Naive thymus-derived CD4-positive, alpha-beta T cell (primary cell): ENCODE measurements at regions not wholly inside any gene's neighbourhood (a gene's known extent, or its start where the extent isn't known, plus 50 kb on each side); places are given as distances from the start of the nearest gene placed in this dataset.
"Not testable (repeated sequence)": the region's sequence is repeated elsewhere in the genome, so short reads cannot be mapped to it uniquely, and the experiment has no call there.

Experiments
- ATAC-seq: fragments of 150-1000 bp; cut with Tn5 transposase; 2 replicates; pipeline ENCODE4 v1.10.0; 2021; ENCODE audit warnings: mild to moderate bottlenecking, moderate library complexity
- CTCF ChIA-PET: fragments of 350-600 bp; sonication (Branson Sonifier 250); formaldehyde crosslinking; loops from one replicate; lab custom pipeline; 2021; ENCODE audit warnings: antibody characterized with exemption; lab: Charles Lee
- POLR2A ChIA-PET: fragments of 350-600 bp; sonication (Branson Sonifier 250); formaldehyde crosslinking; loops from one replicate; lab custom pipeline; 2021; ENCODE audit warnings: antibody characterized with exemption, inconsistent platforms; lab: Charles Lee
- DNase-seq, 9 donors: peaks; one replicate each; pipeline versions ENCODE4 v3.0.0 to v3.0.0-alpha.2; 2020 to 2022; ENCODE audit warnings: mixed read lengths in 1 of 9
- H3K27ac ChIP-seq: one replicate; pipeline ENCODE4 v1.7.0; 2013; ENCODE audit warnings: mild to moderate bottlenecking, low read depth, low read length, moderate library complexity
- H3K27me3 ChIP-seq, 2 donors: one replicate each; pipeline ENCODE4 v1.7.0; 2013; ENCODE audit warnings: low read length in 2 of 2, mild to moderate bottlenecking in 2 of 2, moderate library complexity in 2 of 2; ENCODE audit not compliant: control insufficient read depth in 2 of 2, insufficient read depth in 2 of 2
- H3K36me3 ChIP-seq, 3 experiments: 1 replicate in 2 of 3; 2 replicates in 1 of 3; pipeline ENCODE4 v1.7.0; 2013; ENCODE audit warnings: low read length in 3 of 3, mild to moderate bottlenecking in 3 of 3, moderate library complexity in 1 of 3; ENCODE audit not compliant: insufficient read depth in 3 of 3, control insufficient read depth in 2 of 3
- H3K4me1 ChIP-seq, 2 donors: one replicate each; pipeline ENCODE4 v1.7.0; 2013; ENCODE audit warnings: low read length in 2 of 2, mild to moderate bottlenecking in 2 of 2, moderate library complexity in 1 of 2; ENCODE audit not compliant: control insufficient read depth in 2 of 2, insufficient read depth in 2 of 2
- H3K4me3 ChIP-seq: 2 replicates; pipeline ENCODE4 v1.7.0; 2013; ENCODE audit warnings: mild to moderate bottlenecking, low read length
- H3K9me3 ChIP-seq, 3 experiments: 1 replicate in 2 of 3; 2 replicates in 1 of 3; pipeline ENCODE4 v1.7.0; 2013; ENCODE audit warnings: low read length in 3 of 3; ENCODE audit not compliant: control insufficient read depth in 2 of 3
- H3K27ac Mint-ChIP-seq, 9 donors: one replicate each; pipeline ENCODE4 v1.8.0; 2020 to 2022; ENCODE audit warnings: mixed read lengths in 9 of 9, mild to moderate bottlenecking in 8 of 9, moderate library complexity in 5 of 9, inconsistent platforms in 2 of 9
- H3K27me3 Mint-ChIP-seq, 5 donors: one replicate each; pipeline ENCODE4 v1.8.0; 2021 to 2022; ENCODE audit warnings: mixed read lengths in 5 of 5, mild to moderate bottlenecking in 1 of 5
- H3K36me3 Mint-ChIP-seq, 5 donors: one replicate each; pipeline ENCODE4 v1.8.0; 2020 to 2022; ENCODE audit warnings: mixed read lengths in 5 of 5, mild to moderate bottlenecking in 3 of 5, inconsistent platforms in 1 of 5
- H3K4me1 Mint-ChIP-seq, 7 donors: one replicate each; pipeline ENCODE4 v1.8.0; 2020 to 2022; ENCODE audit warnings: mixed read lengths in 7 of 7, mild to moderate bottlenecking in 3 of 7, inconsistent platforms in 1 of 7
- H3K4me3 Mint-ChIP-seq, 10 donors: one replicate each; pipeline ENCODE4 v1.8.0; 2020 to 2022; ENCODE audit warnings: mild to moderate bottlenecking in 10 of 10, mixed read lengths in 10 of 10, moderate library complexity in 6 of 10, inconsistent platforms in 2 of 10
- H3K9me3 Mint-ChIP-seq, 11 donors: one replicate each; pipeline ENCODE4 v1.8.0; 2020 to 2022; ENCODE audit warnings: mixed read lengths in 11 of 11, mild to moderate bottlenecking in 4 of 11, inconsistent platforms in 1 of 11, moderate library complexity in 1 of 11
- intact Hi-C, 2 donors: fragments of 100-400 bp; cut with micrococcal nuclease; formaldehyde crosslinking; loops; one replicate each; pipeline ENCODE4 v1.15.1; 2023

- Mint-ChIP-seq H3K27ac (peak overlapping the region in 8 of 9 donors; percentile 85 to 98 (median 97)), H3K4me3 (peak overlapping the region in 9 of 10 donors; percentile 26 to 90 (median 74)), H3K36me3 (peaks cover 10 to 38% (median 28%) of the 10 kb centered on the region in 5 donors), H3K4me1 (peaks cover 59 to 98% (median 96%) of the 10 kb centered on the region in 7 donors), H3K9me3 (peaks cover 0 to 27% (median 14%) of the 10 kb centered on the region in 11 donors), H3K27me3 (peaks cover 0 to 9% (median 0%) of the 10 kb centered on the region in 5 donors)
- no peak for ATAC-seq
- POLR2A ChIA-PET, result interaction anchor here (0.6 to 9.8 kb wide), 9 partner anchors 7 to 481 kb away, joined by 3 to 115 read pairs (median 4); no protein-coding TSS in a partner anchor
- no peaks in the 10 kb centered on the region for H3K36me3 ChIP-seq
- peak overlapping the region; percentile 17 for H3K4me3 ChIP-seq
- intact Hi-C loops, result no loop called here
- peaks cover 78 to 88% of the 10 kb centered on the region in 2 donors for H3K4me1 ChIP-seq
- CTCF ChIA-PET, result interaction anchor here (0.7 to 1.2 kb wide), 2 partner anchors 40 to 496 kb away, joined by 3 read pairs; no protein-coding TSS in a partner anchor
- DNase-seq, result peak in 1 of 9 donors; percentile 42
- H3K9me3 ChIP-seq, result no peaks in the 10 kb centered on the region
- peak overlapping the region; percentile 63 for H3K27ac ChIP-seq
- H3K27me3 ChIP-seq, result no peaks in the 10 kb centered on the region
Measured at GRCh38 chr13:74246487-74246886, 112.3 kb upstream of the KLF12 start.

DNA sequence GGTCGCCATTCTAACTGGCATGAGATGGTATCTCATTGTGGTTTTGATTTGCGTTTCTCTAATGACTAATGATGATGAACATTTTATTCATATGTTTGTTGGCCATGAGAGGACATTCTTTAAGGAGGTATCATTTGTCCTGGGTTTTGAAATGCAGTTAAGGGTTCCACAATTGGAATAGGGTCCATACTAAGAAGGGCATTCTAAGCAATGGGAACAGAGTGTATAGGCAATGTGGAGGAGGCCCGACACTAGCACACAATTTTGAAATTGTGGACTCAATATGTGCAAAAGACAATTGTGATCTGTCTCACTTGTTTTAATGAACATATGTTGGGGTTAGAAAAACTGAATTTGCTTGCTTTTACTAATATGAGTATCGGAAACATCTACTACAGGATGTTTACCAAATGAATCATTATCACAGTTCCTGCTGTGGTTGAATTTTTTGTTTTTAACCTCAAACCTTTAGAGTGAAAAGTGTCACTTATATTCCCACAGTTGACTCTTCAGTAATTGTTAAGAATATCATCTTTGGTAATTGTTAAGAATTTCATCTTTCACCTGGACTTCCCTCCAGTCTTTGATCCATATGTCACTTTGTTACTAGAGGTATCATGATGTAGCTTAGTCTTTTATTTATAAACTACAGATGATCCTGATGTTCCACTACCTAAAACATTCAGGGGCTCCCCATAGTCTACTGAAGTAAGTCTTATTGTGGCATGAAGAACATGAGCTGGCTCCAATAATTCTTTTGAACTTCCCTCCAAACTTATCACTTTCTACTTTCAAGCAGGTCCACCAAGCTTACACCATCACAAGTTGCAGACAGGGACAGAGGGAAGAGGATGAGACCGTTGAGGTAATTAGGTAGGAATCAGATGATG is 109.7 kb upstream of the KLF12 start:
- DNase-seq, result peak in 7 of 9 donors; percentile 47 to 77 (median 62)
- intact Hi-C loops, result loop anchor here (1.0 to 2.0 kb wide), 8 partner anchors 8 to 108 kb away; no protein-coding TSS in a partner anchor
- Histone ChIP-seq H3K4me3 (peak overlapping the region; percentile 14), H3K9me3 (no peaks in the 10 kb centered on the region), H3K27me3 (no peaks in the 10 kb centered on the region), H3K27ac (peak overlapping the region; percentile 63), H3K4me1 (peaks cover 57 to 67% of the 10 kb centered on the region in 2 donors), H3K36me3 (no peaks in the 10 kb centered on the region)
- ChIA-PET CTCF (no interaction called here), POLR2A (interaction anchor here (1.7 to 9.8 kb wide), 5 partner anchors 10 to 110 kb away, joined by 3 to 115 read pairs (median 22); partner anchors contain the start of gene KLF12)
- H3K4me3 Mint-ChIP-seq, result peak overlapping the region; percentile 49 to 90 (median 74)
- peaks cover 0 to 33% (median 14%) of the 10 kb centered on the region in 11 donors for H3K9me3 Mint-ChIP-seq
- peak overlapping the region; percentile 85 to 98 (median 97) for H3K27ac Mint-ChIP-seq
- ATAC-seq, result peak; percentile 88
- peaks cover 4 to 37% (median 21%) of the 10 kb centered on the region in 5 donors for H3K36me3 Mint-ChIP-seq
- peaks cover 0 to 7% (median 0%) of the 10 kb centered on the region in 5 donors for H3K27me3 Mint-ChIP-seq
- H3K4me1 Mint-ChIP-seq, result peaks cover 49 to 73% (median 72%) of the 10 kb centered on the region in 7 donors

DNA sequence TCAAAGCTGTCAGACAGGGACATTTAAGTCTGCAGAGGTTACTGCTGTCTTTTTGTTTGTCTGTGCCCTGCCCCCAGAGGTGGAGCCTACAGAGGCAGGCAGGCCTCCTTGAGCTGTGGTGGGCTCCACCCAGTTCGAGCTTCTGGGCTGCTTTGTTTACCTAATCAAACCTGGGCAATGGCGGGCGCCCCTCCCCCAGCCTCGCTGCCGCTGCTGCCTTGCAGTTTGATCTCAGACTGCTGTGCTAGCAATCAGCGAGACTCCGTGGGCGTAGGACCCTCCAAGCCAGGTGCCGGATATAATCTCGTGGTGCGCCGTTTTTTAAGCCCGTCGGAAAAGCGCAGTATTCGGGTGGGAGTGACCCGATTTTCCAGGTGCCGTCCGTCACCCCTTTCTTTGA is 107.1 kb upstream of the KLF12 start:
- H3K9me3 ChIP-seq, H3K36me3 ChIP-seq, ATAC-seq, H3K27me3 Mint-ChIP-seq, intact Hi-C loops, H3K4me3 ChIP-seq, DNase-seq, CTCF ChIA-PET, H3K27me3 ChIP-seq, H3K4me3 Mint-ChIP-seq, H3K27ac ChIP-seq: not testable (repeated sequence)
- POLR2A ChIA-PET, result interaction anchor here (1.4 to 9.8 kb wide), 4 partner anchors 10 to 107 kb away, joined by 4 to 115 read pairs (median 26); partner anchors contain the start of gene KLF12
- Mint-ChIP-seq H3K27ac (peak overlapping the region in 4 of 9 donors; percentile 10 to 98 (median 94)), H3K9me3 (peaks cover 0 to 32% (median 14%) of the 10 kb centered on the region in 11 donors), H3K4me1 (peaks cover 28 to 48% (median 47%) of the 10 kb centered on the region in 7 donors), H3K36me3 (peaks cover 0 to 25% (median 16%) of the 10 kb centered on the region in 5 donors)
- H3K4me1 ChIP-seq, result peaks cover 35 to 42% of the 10 kb centered on the region in 2 donors

GRCh38 chr13:74230984-74231501 is 96.8 kb upstream of the KLF12 start:
- Mint-ChIP-seq H3K9me3 (peaks cover 0 to 12% (median 4%) of the 10 kb centered on the region in 11 donors), H3K4me3 (peak overlapping the region; percentile 72 to 87 (median 84)), H3K27me3 (no peaks in the 10 kb centered on the region), H3K27ac (peak overlapping the region; percentile 86 to 97 (median 90)), H3K4me1 (peaks cover 8 to 62% (median 52%) of the 10 kb centered on the region in 7 donors), H3K36me3 (peaks cover 0 to 20% (median 0%) of the 10 kb centered on the region in 5 donors)
- CTCF ChIA-PET, result interaction anchor here (0.7 to 3.1 kb wide), 2 partner anchors 56 to 396 kb away, joined by 3 to 13 read pairs; no protein-coding TSS in a partner anchor
- H3K9me3 ChIP-seq, result no peaks in the 10 kb centered on the region
- peak overlapping the region; percentile 70 for H3K27ac ChIP-seq
- H3K27me3 ChIP-seq, result no peaks in the 10 kb centered on the region
- peak overlapping the region; percentile 61 for H3K4me3 ChIP-seq
- ATAC-seq, result peak; percentile 85
- peaks cover 0 to 29% of the 10 kb centered on the region in 2 donors for H3K4me1 ChIP-seq
- DNase-seq, result peak in 7 of 9 donors; percentile 37 to 78 (median 69)
- intact Hi-C loops, result loop anchor here (1.0 to 5.0 kb wide), 12 partner anchors 13 to 1449 kb away; partner anchors contain the start of genes DIS3 (in 1 of the 2) and PIBF1 (in 1 of the 2)
- POLR2A ChIA-PET, result interaction anchor here (0.7 to 8.5 kb wide), 14 partner anchors 11 to 1170 kb away, joined by 3 to 115 read pairs (median 4); partner anchors contain the start of gene KLF12
- H3K36me3 ChIP-seq, result no peaks in the 10 kb centered on the region

DNA sequence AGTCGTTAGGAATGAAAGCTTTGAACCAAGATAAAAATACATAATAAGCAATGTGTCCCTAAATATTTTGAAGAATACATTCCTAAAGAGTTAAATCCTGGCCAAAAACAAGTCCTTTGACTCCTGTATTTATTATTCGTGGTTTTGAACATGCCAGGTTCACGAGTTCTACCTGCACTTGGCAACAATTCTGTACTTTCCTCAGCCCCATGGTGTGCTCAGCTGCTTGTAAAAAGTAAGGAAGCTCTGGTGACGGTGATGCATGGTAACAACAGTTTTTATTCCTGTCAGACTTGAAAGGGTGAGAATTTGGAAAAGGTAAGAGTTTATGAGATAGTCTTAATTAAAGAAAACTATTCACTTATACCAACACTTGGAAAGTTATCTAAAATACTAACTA is 95.0 kb upstream of the KLF12 start:
- Mint-ChIP-seq H3K9me3 (peaks cover 0 to 12% (median 4%) of the 10 kb centered on the region in 11 donors), H3K4me3 (peak overlapping the region in 2 of 10 donors; percentile 2 to 33), H3K27me3 (no peaks in the 10 kb centered on the region), H3K36me3 (peaks cover 0 to 18% (median 0%) of the 10 kb centered on the region in 5 donors), H3K27ac (peak overlapping the region in 6 of 9 donors; percentile 12 to 92 (median 86)), H3K4me1 (peaks cover 6 to 52% (median 42%) of the 10 kb centered on the region in 7 donors)
- ChIA-PET POLR2A (interaction anchor here (0.7 to 8.5 kb wide), 5 partner anchors 16 to 95 kb away, joined by 3 to 115 read pairs (median 28); partner anchors contain the start of gene KLF12), CTCF (interaction anchor here (3.1 kb wide), 1 partner anchor 58 kb away, joined by 13 read pairs; no protein-coding TSS in a partner anchor)
- no peaks in the 10 kb centered on the region for H3K9me3 ChIP-seq
- H3K36me3 ChIP-seq, result no peaks in the 10 kb centered on the region
- no peak overlapping the region for H3K4me3 ChIP-seq
- H3K27me3 ChIP-seq, result no peaks in the 10 kb centered on the region
- H3K4me1 ChIP-seq, result peaks cover 0 to 25% of the 10 kb centered on the region in 2 donors
- ATAC-seq (no peak), DNase-seq (no peak)
- intact Hi-C loops, result no loop called here
- no peak overlapping the region for H3K27ac ChIP-seq
